Astrocyte of the cerebellum (primary cell): ENCODE measurements at regions not wholly inside any gene's neighbourhood (a gene's known extent, or its start where the extent isn't known, plus 50 kb on each side); places are given as distances from the start of the nearest gene placed in this dataset.

Source experiments
- DNase-seq: peaks from one replicate; pipeline ENCODE4 v3.0.0-alpha.2; 2011; ENCODE audit warnings: low read depth
- H3K4me3 ChIP-seq: 2 replicates; pipeline ENCODE4 v1.5.1; 2011; ENCODE audit warnings: mild to moderate bottlenecking, low read depth, low read length, moderate library complexity
- CTCF ChIP-seq: IDR thresholded peaks from 2 replicates; pipeline ENCODE4 v1.5.1; 2012; ENCODE audit warnings: low read length, low read depth, moderate library complexity, mild to moderate bottlenecking; ENCODE audit errors: missing control alignments
- in situ Hi-C: cut with HindIII; loops from 2 replicates; pipeline ENCODE4 v1.10.0; 2017; ENCODE audit warnings: low sequenced_read_pairs

- DNase-seq = no peak
- no peak for TF ChIP-seq CTCF
- no peak overlapping the region for H3K4me3 ChIP-seq
- in situ Hi-C loops = no loop called here
These were observed 130.3 kb upstream of the RAB12 start for GRCh38 chr18:8478968-8479370.

DNA sequence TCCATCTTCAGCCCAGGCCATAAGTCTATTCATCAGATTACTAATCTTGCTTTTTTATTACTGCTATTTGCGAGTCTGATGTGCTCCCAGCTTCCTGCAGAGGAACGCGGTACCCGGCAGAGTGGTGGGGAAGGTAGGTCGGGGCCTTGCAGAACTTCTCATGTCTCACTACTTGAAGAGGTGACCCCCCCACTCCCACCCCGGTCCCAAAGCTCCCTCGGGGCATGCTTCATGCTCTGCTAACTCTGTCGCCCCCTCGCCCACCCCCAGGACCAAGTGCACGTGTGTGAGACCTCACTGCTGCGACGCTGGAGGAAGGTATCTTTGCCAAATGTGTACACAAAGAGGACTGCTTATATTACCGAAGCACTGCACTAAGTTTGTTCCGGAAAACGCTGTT is 129.4 kb upstream of the RAB12 start:
- in situ Hi-C loops = no loop called here
- DNase-seq = no peak
- no peak overlapping the region for H3K4me3 ChIP-seq
- no peak for TF ChIP-seq CTCF

- TF ChIP-seq CTCF = peak; percentile 77
- in situ Hi-C loops = no loop called here
- DNase-seq = peak; percentile 70
- H3K4me3 ChIP-seq = no peak overlapping the region
These were observed 128.5 kb upstream of the RAB12 start for GRCh38 chr18:8480506-8481328.

DNA sequence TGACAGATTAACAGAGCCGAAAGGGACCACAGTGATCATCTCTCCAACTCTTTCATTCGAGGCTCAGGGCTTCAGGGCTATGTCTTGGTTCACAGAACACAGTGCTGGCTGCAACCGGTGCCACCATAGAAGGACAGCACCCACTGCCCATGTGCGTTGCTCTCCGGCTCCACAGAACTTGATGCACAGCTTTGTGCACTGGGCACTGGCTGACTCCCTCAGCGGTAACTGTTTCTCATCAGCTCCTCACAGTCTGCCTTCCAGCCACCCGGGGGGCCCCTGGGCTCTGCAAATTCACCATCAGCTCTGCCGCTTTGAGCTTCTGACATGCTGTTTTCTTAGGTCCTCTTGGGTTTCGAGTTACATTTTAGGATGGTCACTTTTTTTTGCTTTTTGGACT is 124.3 kb upstream of the RAB12 start:
- in situ Hi-C loops = no loop called here

GRCh38 chr18:8489761-8490160 is 119.5 kb upstream of the RAB12 start:
- in situ Hi-C loops = no loop called here
- no peak for DNase-seq
- no peak overlapping the region for H3K4me3 ChIP-seq
- TF ChIP-seq CTCF = no peak

More for the DNA sequence above, 124.3 kb upstream of the RAB12 start:
- no peak overlapping the region for H3K4me3 ChIP-seq
- no peak for TF ChIP-seq CTCF
- no peak for DNase-seq

DNA sequence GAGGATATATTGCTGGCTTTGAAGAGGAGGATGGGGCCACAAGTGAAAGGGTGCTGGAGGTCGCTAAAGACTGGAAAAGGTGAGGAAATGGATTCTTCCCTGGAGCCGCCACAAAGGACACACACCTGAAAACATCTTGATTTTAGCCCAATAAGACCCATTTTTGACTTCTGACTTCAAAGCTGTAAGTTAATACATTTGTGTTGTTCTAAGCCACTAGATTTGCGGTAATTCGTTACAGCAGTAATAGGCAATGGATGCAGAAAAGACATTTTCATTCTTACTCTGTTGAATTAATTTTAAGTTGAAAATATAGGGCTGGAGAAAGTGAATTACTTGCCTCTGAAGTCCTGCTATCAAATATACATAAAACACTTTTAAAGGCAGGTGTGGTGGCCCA is 117.7 kb upstream of the RAB12 start:
- DNase-seq = no peak
- no peak for TF ChIP-seq CTCF
- H3K4me3 ChIP-seq = no peak overlapping the region
- in situ Hi-C loops = no loop called here
